Cardiac muscle cell (in vitro differentiated cells and primary cell): ENCODE measurements at regions not wholly inside any gene's neighbourhood (a gene's known extent, or its start where the extent isn't known, plus 50 kb on each side); places are given as distances from the start of the nearest gene placed in this dataset.

Experiments
- DNase-seq, 2 donors: peaks; one replicate each; pipeline versions ENCODE4 v3.0.0 to v3.0.0-alpha.2; 2010 to 2017; ENCODE audit warnings: low read depth in 1 of 2, low spot score in 1 of 2
- H3K27ac ChIP-seq: fragments of 200-600 bp; sonication (generic); 2 replicates; pipeline ENCODE4 v1.5.1; 2016
- H3K27me3 ChIP-seq: fragments of 200-600 bp; sonication (generic); 2 replicates; pipeline ENCODE4 v1.6.0; 2016; ENCODE audit warnings: control low read depth
- H3K36me3 ChIP-seq: fragments of 200-600 bp; sonication (generic); 2 replicates; pipeline ENCODE4 v1.5.1; 2016; ENCODE audit warnings: control low read depth
- H3K4me1 ChIP-seq: fragments of 200-600 bp; sonication (generic); 2 replicates; pipeline ENCODE4 v1.8.1; 2017; ENCODE audit warnings: low read depth, mild to moderate bottlenecking, mixed run types
- H3K4me3 ChIP-seq: fragments of 200-600 bp; sonication (generic); 2 replicates; pipeline ENCODE4 v1.5.1; 2016; ENCODE audit warnings: mild to moderate bottlenecking
- H3K9me3 ChIP-seq: fragments of 200-600 bp; sonication (generic); 2 replicates; pipeline ENCODE4 v1.5.1; 2017; ENCODE audit warnings: low read depth, mild to moderate bottlenecking, control low read depth
- TF ChIP-seq, protein P1 (sequence below): IDR thresholded peaks from 2 replicates; pipeline ENCODE4 v1.5.1; 2012; ENCODE audit warnings: low read depth, mild to moderate bottlenecking, low read length

- H3K4me3 ChIP-seq: no peak overlapping the region
- no peak for DNase-seq
- H3K27ac ChIP-seq: no peak overlapping the region
- TF ChIP-seq, protein P1, sequence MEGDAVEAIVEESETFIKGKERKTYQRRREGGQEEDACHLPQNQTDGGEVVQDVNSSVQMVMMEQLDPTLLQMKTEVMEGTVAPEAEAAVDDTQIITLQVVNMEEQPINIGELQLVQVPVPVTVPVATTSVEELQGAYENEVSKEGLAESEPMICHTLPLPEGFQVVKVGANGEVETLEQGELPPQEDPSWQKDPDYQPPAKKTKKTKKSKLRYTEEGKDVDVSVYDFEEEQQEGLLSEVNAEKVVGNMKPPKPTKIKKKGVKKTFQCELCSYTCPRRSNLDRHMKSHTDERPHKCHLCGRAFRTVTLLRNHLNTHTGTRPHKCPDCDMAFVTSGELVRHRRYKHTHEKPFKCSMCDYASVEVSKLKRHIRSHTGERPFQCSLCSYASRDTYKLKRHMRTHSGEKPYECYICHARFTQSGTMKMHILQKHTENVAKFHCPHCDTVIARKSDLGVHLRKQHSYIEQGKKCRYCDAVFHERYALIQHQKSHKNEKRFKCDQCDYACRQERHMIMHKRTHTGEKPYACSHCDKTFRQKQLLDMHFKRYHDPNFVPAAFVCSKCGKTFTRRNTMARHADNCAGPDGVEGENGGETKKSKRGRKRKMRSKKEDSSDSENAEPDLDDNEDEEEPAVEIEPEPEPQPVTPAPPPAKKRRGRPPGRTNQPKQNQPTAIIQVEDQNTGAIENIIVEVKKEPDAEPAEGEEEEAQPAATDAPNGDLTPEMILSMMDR: no peak
- no peaks in the 10 kb centered on the region for H3K9me3 ChIP-seq
- H3K4me1 ChIP-seq: no peaks in the 10 kb centered on the region
- no peaks in the 10 kb centered on the region for H3K27me3 ChIP-seq
- H3K36me3 ChIP-seq: no peaks in the 10 kb centered on the region
These were observed 612.9 kb upstream of the DAB2 start for GRCh38 chr5:40037713-40038112.

DNA sequence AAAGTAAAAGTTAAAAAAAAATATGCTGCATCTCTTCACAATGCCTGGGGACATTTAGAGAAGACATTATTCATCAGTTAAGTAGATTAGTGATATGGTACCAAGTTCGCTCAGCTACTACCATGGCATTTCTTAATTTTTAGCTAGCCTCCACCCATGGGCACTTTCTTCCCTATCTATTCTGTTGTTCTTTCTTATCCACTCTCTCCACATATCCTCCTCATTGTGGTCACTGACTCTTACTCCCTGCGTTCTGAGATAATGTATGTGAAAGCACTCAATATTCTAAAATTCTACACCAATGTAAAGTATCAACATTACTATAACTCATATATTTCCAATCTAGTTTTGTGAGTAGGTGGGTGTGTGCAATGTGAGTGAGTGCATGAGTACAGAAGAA, 609.7 kb upstream of the DAB2 start:
- TF ChIP-seq, protein P1: no peak
- H3K36me3 ChIP-seq: no peaks in the 10 kb centered on the region

GRCh38 chr5:40033411-40033810, 608.6 kb upstream of the DAB2 start:
- TF ChIP-seq, protein P1: no peak

More for the DNA sequence above, 609.7 kb upstream of the DAB2 start:
- Histone ChIP-seq H3K9me3 (no peaks in the 10 kb centered on the region), H3K27me3 (no peaks in the 10 kb centered on the region), H3K27ac (no peak overlapping the region), H3K4me1 (no peaks in the 10 kb centered on the region), H3K4me3 (no peak overlapping the region)
- DNase-seq: no peak

DNA sequence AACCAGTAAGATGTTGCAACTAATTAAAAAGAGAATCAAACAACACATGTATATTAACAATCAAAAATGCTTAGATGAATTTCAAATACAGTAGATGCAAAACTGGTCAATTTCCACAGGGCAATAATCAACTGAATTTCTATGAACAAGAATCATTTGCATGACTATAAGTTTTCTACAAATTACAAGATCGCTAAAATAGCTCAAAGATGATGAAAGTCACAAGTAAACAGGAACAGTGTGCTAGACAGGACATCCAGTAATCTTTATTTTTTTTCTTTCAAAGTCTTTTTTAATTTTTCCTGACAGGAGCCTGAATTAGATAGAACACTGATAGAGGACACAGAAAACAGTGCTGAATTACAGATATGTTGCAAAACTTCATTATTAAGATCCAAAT, 608.2 kb upstream of the DAB2 start:
- TF ChIP-seq, protein P1: no peak
- no peaks in the 10 kb centered on the region for H3K9me3 ChIP-seq
- H3K27ac ChIP-seq: no peak overlapping the region
- no peak for DNase-seq
- no peak overlapping the region for H3K4me3 ChIP-seq
- H3K36me3 ChIP-seq: no peaks in the 10 kb centered on the region
- no peaks in the 10 kb centered on the region for H3K27me3 ChIP-seq
- no peaks in the 10 kb centered on the region for H3K4me1 ChIP-seq

More at GRCh38 chr5:40033411-40033810, 608.6 kb upstream of the DAB2 start:
- no peak for DNase-seq
- H3K36me3 ChIP-seq: no peaks in the 10 kb centered on the region
- no peaks in the 10 kb centered on the region for H3K27me3 ChIP-seq
- H3K4me3 ChIP-seq: no peak overlapping the region
- no peaks in the 10 kb centered on the region for H3K4me1 ChIP-seq
- no peak overlapping the region for H3K27ac ChIP-seq
- H3K9me3 ChIP-seq: no peaks in the 10 kb centered on the region

DNA sequence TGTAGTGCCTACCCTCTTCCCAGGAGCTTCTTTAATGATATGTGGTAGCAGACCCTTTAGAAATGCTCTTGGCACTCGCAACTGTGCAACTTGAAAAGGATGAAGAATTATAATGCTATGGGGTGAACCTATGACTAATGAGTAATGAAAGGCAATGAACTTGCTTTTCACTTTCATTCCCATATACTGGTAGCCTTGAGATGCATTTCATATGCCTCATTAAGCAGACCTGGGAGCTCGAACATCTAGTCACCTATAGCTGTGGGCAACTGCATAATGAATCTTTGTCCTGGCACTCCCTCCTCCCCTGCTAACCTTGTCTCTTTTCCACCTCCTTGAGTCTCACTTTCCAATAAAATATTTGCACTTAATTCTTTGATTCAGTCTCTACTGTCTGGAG, 605.9 kb upstream of the DAB2 start:
- H3K4me3 ChIP-seq: no peak overlapping the region
- no peaks in the 10 kb centered on the region for H3K36me3 ChIP-seq
- no peak for DNase-seq
- TF ChIP-seq, protein P1: no peak
- no peaks in the 10 kb centered on the region for H3K4me1 ChIP-seq
- no peaks in the 10 kb centered on the region for H3K27me3 ChIP-seq
- H3K27ac ChIP-seq: no peak overlapping the region
- H3K9me3 ChIP-seq: no peaks in the 10 kb centered on the region
